ENCODE measurements at regions not wholly inside any gene's neighbourhood (a gene's known extent, or its start where the extent isn't known, plus 50 kb on each side); places are given as distances from the start of the nearest gene placed in this dataset.
"Not testable (repeated sequence)": the region's sequence is repeated elsewhere in the genome, so short reads cannot be mapped to it uniquely, and the experiment has no call there.

DNA sequence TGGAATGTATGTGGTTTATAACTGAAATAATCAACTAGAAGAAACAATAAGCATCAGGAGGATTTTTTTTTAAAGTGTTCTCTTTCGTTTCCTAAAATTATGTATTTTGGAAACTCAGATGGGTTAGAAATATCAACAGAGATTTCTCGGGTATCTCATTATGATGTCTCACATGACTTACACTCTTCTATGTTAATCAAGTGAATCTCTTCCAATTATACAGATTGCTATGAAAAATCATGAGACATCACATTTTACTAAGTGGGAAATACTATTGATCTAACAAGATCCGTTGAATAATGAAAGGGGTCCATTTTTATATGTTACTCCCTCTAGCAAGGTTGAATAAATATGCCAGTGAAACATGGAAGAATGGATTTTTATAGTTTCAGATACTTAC lies 54.7 kb upstream of the NRIP1 start:
- DNase-seq = no peak

- peak in 2 of 56 donors; percentile 18 to 24 for DNase-seq
Measured at GRCh38 chr21:15121097-15121654, 56.4 kb upstream of the NRIP1 start.

DNA sequence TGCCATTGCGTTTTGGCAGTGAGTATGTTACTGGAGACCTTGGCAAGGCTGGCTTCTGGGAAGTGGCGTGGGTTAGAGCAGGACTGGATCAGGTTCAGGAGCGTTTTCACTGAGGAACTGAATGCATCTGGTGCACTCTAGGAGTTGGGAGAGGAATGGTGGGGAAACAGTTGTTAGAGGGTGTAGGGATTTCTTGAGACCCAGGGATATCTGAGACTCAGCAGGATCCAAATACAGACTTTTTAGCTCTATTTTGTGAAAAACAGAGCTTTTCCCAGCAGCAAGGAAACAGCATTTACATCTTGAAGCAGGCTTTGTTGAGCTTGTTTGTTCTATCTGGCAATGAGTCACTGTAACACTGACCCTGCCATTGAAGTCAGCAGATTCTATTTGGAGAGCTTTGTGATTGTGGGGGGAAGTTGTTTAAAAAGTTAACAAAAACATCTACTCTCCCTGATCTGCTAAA lies 56.9 kb upstream of the NRIP1 start:
- peak in 12 of 56 donors; percentile 2 to 34 (median 8) for DNase-seq

- no peak for DNase-seq
Measured at GRCh38 chr21:15122241-15122640, 57.4 kb upstream of the NRIP1 start.

GRCh38 chr21:15124731-15125130 lies 59.9 kb upstream of the NRIP1 start:
- DNase-seq = no peak

GRCh38 chr21:15126948-15127347 lies 62.1 kb upstream of the NRIP1 start:
- no peak for DNase-seq

- no peak for DNase-seq
Measured at GRCh38 chr21:15127437-15127836, 62.6 kb upstream of the NRIP1 start.

DNA sequence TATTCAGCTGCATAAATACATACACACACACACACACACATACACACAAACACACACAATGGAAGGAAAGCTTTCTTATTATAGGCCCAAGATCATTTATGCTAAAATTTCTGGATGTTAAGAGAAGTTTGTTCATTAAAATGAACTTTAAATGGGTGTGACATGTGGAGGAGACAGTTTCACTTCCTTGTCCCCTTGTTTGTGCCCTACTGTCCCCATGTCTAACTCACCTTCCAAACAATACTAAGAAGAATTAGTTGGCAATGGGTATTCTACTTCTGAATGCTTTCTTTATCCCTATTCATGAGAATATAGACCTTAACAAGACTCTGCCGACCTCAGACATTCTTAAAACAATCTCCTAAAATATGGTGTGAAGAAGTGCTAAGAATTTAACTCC lies 63.5 kb upstream of the NRIP1 start:
- DNase-seq = no peak

GRCh38 chr21:15128714-15129113 lies 63.9 kb upstream of the NRIP1 start:
- DNase-seq = not testable (repeated sequence)

- DNase-seq = no peak
Measured at GRCh38 chr21:15130326-15130725, 65.5 kb upstream of the NRIP1 start.

GRCh38 chr21:15130751-15131150 lies 66.0 kb upstream of the NRIP1 start:
- DNase-seq = no peak

- DNase-seq = no peak
Measured at GRCh38 chr21:15132781-15133180, 68.0 kb upstream of the NRIP1 start.

DNA sequence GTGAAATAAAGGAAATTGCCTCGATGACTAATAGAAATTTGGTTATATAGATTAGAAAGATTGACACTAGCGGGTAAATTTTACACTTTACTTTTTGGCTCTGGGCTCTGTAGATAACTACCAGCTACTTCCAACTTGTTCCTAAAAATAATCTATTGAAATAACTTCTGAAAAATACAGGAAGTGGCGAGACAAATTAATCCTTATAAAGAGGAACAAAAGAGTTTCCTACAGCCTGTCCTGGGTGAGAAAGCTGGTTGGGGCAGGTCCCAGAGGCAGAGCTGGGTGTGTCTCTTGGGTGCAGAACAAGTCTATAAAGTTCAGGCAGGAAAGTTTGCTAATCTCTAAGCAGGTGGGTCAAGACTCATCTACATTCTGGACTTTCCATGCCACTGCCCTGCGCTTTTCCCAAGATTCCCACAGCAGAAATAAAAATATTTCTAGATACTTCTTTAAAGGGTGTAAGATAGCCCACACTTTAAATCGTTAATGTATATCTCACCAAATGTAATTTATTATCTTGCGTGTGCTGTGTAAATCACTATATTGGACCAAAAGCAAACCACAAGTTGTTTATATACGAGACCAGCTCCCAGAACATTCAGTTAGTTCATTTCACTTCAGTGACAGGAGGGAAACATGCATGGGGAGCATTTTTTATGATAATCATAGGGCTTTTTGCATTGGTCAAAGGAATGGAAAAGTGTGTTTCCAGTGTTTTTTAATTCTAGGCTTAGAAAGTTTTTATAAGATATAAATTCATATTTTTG lies 70.1 kb upstream of the NRIP1 start:
- no peak for DNase-seq

DNA sequence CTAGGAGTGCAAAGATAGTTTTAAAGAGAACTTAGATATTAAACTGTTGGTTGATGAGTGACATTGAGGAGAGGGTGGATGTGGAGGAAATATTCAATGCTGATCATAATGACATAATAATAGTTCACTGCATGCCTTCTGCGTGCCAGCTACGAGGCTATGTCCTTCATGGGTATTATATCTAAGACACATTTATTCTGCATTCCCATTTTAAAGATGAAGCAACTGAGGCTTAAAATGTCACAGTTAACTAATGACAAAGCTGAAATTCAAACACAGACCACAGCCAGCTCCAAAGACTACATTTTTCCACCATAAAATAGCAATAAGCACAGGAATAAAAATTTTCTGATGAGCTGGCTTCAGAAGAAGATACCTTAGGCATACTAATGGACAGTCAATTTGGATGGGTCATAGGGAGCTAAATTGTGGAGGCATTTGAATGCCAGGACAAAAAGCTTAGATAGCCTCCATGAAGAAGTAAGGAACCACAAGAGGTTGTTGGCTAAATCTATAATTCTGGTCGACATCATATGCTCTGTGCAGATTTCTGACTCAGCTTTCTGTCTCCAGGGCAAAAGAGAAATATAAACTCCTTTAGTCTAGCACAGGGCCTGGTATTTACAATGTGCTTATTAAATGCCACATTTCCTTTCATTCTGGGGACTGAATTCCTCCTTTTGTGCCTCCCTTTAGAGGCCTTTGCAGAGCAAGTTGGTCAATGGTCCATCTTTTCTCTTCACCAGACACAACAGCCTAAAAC lies 71.2 kb upstream of the NRIP1 start:
- no peak for DNase-seq

DNA sequence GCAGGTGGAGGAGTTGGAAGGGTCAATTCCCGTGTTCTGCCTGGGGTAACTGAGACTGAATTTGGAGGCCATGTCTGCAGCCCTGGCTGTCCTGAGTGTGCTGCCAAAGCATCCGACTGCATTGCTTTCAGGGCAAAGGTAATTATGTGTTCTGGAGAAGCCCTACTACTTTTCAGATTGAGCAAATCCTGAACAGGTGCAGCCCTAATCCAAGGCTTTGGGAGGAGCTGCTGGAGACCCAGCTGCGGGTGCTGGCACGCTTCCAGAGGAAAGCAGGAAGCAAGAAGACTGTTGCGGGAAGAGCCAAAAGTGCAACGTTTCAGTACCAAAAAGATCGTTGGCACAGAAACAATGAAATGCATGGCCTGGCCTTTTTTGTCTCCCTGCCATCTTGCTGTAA lies 73.7 kb upstream of the NRIP1 start:
- DNase-seq = peak in 2 of 56 donors; percentile 8 to 50

GRCh38 chr21:15139898-15140297 lies 75.1 kb upstream of the NRIP1 start:
- no peak for DNase-seq

DNA sequence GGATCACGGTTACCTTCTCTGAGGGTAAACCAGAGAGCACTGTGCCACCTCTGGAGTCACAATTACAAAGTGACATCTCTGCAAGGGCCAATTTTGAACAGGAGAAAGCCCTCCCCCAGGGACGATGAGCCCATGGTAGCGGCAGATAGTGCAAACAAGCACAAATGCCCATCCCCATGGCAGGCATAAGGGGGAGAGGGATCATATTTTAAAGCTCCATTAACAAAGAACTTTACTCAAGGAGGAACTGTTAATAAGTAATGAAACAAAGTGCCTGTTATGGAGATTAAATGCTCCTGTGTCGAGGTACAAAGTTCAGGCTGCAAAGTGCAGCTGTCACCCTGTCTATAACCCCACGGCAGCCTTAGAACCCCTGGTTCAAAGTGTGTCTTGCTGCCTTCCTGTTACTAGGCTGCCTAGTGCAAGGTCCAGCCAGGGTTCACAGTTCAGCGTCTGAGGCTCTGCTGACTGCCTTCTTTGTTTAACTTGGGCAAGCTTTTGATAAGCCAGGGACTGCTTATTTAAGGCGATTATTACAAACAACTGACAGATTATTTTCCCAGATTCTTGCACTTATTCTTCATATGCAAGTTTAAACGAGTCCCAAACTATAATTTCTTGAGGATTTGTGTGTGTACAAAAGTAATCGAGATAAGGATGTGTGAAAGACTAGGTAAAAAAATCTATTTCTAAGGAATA lies 75.7 kb upstream of the NRIP1 start:
- peak in 2 of 56 donors; percentile 5 to 7 for DNase-seq

GRCh38 chr21:15141261-15141970 lies 76.6 kb upstream of the NRIP1 start:
- no peak for DNase-seq

- no peak for DNase-seq
Measured at GRCh38 chr21:15144026-15144425, 79.2 kb upstream of the NRIP1 start.

DNA sequence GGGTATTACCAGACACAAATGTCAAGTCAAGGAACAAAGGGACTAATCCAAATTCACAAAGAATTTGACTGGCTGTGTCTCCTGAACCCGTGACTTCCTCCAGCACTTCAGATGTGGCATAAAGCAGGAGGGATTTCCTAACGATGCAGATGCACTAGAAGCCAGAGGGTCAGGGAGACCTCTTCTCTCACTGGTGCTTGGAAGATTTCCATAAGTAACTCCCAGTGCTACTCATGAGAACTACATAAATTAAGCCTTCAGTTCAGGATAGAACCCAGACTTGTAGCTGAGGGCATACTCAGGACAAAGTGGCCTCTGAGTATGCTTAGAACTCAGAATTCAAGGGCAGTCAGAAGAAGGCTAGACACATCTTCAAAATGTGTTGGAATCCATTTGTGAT lies 83.6 kb upstream of the NRIP1 start:
- DNase-seq = no peak

DNA sequence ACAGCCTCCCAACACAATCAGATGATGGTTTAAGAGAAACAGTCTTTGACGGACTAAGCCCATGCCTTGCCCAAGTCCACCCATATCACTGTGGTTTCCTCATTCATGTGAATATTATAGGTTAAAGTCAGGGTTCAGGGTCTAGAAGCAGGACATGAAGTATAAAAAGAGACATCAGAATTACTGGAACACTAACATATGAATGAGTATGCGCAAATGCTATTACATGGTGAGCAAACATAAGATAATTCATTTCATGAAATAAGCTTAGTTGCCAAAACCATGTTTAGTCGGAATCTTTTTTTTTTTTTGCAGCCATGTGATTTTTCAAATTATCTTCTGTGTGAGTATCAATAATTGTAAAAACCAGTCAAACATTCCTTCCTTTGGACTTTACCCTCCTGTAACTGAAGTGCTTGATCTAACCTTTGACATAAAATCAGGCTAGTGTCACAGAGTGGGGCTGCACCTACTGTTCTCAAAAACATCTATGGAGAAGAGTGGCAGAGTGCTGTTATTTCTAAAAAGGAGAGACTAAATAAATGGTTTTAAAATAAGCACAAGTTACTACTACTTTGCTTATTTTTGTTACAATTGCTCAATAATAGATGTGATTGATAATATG lies 84.9 kb upstream of the NRIP1 start:
- DNase-seq = no peak
